HG03280 (cell line): ENCODE measurements at regions not wholly inside any gene's neighbourhood (a gene's known extent, or its start where the extent isn't known, plus 50 kb on each side); places are given as distances from the start of the nearest gene placed in this dataset.
"Not testable (repeated sequence)": the region's sequence is repeated elsewhere in the genome, so short reads cannot be mapped to it uniquely, and the experiment has no call there.

ENCODE experiments used
- ATAC-seq: cut with Tn5 transposase; IDR thresholded peaks from one replicate; pipeline ENCODE4 v1.9.1; 2021; ENCODE audit warnings: mild to moderate bottlenecking, moderate library complexity; ENCODE audit not compliant: unreplicated experiment

DNA sequence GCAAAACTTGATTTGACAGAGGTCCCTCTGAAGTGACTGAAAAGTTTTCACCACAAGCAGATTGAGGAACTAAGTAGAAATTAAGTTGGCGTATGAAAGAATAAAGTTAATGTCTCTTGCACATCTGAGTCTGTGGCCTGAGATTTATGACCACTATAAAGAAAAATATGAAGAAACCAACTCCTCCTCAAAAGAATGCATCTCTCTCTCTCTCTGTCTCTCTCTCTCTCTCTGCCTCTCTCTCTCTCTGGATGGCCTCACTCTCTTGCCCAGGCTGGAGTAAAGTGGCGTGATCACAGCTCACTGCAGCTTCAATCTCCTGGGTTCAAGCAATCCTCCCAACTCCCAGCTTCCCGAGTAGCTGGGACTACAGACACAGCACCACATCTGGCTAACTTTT lies 55.2 kb downstream of the RPL22L1 start:
- no peak for ATAC-seq

DNA sequence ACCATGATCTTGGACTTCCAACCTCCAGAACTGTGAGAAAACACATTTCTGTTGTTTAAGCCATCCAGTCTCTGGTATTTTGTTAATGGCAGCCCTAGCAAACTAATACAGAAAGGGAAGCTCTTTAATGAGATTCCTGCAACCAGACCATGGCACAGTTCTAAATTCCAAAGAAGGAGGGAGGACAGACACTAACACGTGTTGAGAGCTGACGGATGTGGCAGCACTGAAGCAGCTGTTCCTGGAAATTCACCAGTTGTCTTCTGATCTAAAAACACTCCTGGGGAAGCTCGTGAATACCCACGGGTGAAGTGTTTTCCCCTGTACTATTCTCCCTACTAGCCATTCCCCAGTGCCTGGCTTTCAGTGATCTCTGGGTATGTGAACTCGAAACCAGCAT lies 56.7 kb downstream of the RPL22L1 start:
- no peak for ATAC-seq

DNA sequence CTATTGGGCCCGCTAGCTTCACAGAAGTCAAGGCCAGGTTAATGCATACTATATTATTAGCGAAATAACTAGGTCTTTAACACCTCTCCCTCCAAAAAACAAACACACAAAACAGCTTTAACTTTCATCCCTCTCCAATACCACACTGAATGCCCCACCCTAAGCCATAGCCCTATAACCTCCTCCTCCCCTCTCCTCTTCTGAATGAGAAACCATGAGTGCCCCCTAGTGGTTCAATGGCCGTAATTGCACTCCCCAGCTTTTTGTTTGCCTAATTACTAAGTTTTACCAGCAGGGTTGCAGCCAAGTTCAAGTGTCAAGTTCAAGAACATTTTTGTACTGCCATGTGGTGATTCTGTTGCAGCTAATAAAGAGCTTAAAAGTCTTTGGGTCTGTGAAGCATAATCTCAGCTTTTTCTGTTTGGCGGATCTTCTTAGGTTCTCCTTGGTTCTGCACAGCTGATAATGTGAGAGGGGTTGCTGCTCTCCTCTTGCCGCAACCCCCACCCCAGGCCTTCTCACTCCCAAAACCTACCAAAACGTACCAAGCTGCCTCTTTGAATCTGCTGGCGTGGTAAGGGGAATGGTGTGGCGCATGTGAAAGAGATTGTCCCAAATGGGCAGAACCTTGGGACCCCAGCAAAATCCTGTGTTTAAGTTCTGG lies 57.9 kb downstream of the RPL22L1 start:
- peak; percentile 86 for ATAC-seq

DNA sequence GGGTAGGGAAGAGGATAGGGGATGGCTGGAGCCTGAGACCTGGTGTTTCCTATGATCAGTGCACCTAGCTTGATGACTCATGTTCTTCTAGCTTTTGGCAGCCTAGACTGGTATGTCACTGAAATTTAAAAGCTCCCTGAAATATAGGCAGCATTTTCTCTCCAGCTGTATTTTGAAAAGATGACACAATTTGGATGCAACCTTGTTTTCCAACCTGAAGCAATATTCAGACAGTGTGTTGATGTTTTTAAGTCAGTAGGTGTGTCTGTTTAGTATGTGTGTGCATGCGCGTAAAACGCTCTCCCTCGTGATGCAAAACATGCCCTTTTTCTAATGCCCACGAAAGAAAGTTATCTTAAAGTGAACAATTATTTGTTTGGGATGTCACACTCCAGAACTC lies 58.5 kb downstream of the RPL22L1 start:
- ATAC-seq = no peak

DNA sequence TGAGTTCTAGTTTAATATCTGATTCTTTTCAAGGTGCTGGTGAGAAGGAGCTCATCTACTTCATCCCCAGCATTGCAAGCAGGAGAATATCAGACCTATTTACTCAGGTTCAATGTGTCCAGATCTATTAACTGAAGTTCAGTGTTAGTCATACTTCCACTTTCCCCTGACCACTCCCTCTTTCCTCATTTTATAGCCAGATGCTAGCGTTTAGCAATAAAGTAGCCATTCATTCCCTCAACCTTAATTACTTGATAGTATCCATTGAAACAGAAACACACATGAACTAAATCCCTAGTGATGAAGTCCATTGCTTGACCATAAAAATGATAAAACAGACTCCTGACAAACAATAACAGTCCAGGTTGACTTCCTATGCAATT lies 60.0 kb downstream of the RPL22L1 start:
- ATAC-seq = no peak

DNA sequence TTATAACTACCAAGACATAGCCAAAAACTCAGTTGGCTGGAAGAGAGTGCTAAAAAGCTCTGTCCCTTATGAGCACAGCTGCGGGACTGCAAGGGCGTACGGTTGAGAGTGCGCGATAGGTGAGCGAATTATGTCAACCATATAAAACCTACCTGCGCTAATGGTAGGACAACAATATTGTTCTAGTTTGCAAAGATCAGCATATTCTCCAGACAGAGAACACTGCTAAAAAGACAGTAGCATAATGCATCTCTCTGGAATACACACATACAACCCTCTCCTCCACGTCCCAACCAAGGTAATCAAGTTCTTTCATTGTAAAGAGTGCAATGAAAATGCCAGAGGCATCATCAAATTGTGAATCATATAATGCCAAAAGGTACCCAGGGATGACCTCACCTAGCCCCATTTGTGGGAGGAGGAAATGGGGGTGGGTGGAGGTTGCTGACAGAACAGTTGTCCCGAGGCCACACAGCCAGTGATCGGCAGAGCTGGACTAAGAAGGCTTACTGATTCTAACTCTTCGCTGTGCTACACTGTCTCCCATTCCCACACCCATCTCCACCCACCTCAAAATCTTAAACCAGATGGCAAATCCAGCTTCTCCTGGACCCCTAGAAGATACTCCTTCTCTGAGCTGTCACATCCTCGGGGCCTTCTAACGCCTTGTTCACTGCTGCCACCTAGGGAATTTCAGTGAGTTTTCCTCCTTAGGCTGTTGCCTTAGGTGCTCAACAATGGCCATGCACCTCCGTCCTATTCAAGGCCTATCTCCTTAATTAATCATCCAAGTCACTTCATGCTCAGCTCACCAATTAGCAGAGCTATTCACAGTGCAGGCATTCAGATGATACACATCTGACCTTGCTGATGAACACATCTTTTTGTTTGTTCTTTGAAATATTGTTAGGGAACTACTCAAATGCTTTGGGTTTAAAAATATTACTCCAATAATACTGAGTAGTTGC lies 60.7 kb downstream of the RPL22L1 start:
- ATAC-seq = no peak

DNA sequence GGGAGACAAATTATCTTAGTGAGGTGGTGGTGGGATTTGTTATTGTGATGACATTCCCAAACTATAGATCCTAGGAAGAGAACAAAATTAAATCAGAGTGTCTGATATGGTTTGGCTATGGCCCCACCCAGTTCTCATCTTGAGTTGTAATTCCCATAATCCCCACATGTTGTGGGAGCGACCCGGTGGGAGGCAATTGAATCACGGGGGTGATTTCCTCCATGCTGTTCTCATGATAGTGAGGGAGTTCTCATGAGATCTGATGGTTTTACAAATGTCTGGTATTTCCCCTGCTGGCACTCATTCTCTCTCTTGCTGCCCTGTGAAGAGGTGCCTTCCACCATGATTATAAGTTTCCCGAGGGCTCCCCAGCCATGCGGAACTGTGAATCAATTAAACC lies 62.0 kb downstream of the RPL22L1 start:
- no peak for ATAC-seq

DNA sequence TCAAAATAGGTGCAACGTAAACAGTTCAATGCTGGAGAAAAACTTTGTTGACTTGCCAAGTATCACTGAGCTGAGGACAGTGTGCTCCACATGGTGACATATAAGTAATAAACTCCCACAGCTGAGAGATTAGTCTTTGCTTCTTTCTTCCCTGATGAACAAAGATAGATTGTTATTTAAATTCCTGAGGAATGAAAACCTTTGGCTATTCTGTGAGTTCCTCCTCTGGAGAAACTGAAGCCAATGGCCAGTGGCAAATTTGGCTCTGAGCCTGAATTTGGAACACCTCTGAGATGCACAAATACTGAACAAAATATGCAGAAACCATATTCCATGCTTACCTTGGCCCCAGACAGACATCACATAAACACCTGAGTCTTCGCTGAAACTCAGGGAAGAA lies 63.3 kb downstream of the RPL22L1 start:
- no peak for ATAC-seq

DNA sequence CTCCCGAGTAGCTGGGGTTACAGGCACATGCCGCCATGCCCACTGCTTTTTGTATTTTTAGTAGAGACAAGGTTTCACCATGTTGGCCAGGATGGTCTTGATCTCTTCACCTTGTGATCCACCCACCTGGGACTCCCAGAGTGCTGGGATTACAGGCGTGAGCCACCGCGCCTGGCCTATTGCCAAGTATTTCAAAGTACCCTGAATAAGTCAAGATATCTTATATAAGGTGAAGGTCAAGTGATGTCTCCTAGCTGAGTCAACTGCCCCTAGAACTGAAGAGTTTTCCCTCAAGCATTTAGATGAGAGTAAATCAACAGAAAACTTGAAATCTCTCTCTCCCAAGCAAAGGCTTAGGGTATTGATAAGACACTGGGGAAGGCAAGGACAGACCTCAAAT lies 63.9 kb downstream of the RPL22L1 start:
- no peak for ATAC-seq

DNA sequence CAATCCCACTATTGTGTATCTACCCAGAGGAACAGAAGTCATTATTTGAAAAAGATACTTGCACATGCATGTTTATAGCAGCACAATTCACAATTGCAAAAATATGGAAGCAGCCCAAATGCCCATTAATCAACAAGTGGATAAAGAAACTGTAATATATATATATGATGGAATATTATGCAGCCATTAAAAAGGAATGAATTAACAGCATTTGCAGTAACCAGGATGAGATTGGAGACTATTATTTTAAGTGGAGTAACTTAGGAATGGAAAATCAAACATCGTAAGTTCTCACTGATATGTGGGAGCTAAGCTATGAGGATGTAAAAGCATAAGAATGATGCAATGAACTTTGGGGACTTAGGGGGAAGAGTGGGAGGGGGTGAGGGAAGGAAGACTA lies 64.7 kb downstream of the RPL22L1 start:
- not testable (repeated sequence) for ATAC-seq

DNA sequence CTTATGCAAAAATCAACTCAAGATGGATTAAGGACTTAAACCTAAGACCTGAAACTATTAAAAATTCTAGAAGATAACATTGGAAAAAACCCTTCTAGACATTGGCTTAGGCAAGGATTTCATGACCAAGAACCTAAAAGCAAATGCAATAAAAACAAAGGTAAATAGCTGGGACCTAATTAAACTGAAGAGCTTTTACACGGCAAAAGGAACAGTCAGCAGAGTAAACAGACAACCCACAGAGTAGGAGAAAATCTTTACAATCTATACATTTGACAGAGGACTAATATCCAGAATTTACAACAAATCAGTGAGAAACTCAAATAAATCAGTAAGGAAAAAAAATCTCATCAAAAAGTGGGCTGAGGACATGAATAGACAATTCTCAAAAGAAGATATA lies 65.4 kb downstream of the RPL22L1 start:
- not testable (repeated sequence) for ATAC-seq

DNA sequence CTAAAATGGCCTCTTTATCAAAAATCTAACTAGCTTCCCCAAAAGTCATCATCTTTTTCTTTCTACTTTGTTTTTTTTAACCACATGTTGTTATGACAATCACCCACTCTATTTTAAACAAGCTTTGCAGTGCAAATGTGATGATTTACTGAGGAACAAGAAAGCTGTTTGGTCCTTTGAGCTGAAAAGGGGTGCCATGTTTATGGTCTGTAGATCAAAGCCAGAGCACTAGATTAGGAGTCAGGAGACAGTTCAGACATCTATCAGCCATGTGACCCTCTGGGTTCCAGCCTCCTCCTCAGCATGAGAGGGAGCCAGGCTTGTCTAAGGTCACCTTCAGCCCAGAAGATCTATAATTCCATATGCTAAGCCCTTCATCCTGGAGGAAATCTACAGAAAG lies 65.9 kb downstream of the RPL22L1 start:
- ATAC-seq = no peak

DNA sequence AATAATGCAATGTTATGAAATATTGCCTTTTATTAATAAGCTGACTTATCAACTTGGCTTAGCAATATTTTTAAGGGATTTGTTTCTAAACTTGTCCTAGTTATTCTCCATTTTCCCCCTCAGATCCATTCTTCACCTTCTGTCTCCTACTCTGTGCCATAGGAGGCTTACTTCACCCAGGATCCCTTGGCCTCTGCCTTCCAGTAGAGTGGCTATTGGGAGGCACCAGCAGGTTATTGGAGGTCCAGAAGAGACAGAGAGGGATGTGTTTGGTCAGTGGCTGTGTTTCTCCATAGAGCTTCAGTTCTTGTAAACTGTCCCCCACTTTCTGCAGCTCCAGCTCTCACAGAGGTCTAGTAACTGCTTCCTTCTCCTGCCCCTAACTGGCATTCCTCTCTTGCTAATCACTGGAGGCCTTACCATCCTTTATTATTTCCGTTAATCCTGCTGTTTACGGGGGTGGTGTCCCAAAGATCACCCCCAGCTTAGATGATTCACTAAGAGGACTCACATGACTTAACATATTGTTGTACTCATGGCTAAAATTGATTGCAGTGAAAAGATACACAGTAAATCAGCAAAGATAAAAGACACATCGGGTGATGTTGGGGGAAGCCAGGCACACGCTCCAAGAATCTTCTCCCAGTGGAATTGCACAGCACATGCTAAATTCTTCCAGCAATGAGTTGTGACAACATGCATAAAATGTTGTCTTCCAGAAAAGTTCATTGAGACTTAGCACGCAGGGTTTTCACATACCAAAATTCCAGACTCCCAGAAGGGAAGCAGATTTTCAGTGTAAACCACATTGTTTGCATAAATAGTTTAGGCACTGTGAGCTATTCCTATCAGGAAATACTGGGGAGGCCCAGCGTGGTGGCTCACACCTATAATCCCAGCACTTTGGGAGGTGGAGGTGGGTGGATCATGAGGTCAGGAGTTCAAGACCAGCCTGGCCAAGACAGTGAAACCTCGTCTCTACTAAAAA lies 67.5 kb downstream of the RPL22L1 start:
- no peak for ATAC-seq

DNA sequence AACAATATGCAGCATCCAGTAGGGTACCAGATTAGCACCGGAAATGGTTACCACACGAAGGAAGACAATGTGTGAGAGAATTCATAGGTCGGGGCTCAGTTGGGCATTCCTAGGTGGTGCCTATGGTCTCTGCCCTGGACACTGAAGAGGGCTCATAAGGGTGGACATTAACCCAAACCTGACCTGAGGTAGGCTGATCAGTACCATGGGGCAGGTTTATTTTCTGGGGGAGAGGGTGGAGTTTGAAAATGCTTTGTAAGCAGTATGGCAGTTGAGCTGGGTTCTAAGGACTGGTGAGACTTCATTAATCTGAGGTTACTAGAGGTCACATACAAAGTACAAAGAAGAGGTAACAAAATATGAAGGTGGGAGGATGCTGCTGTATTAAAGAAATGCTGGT lies 68.4 kb downstream of the RPL22L1 start:
- ATAC-seq = no peak

DNA sequence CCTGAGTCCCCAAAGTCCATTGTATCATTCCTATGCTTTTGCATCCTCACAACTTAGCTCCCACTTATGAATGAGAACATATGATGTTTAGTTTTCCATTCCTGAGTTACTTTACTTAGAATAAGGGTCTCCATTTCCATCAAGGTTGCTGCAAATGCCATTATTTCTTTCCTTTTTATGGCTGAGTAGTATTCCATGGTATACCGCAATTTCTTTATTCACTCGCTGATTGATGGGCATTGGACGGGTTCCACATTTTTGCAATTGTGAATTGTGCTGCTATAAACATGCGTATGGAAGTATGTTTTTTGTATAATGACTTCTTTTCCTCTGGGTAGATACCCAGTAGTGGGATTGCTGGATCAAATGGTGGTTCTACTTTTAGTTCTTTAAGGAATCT lies 69.7 kb downstream of the RPL22L1 start:
- ATAC-seq = not testable (repeated sequence)

DNA sequence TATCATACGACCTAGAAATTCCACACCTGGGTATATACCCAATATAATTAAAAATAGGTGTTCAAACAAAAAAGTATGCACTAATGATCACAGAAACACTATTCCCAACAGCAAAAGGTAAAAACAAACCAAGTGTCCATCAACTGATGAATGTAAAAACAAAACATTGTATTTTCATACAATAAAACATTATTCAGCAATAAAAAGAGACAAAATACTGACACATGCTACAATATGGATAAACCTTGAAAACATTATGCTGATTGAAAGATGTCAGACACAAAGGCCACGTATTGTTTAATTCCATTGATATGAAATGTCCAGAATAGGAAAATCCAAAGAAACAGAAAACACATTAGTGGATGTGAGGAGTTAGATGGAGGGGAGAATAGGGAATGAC lies 71.0 kb downstream of the RPL22L1 start:
- no peak for ATAC-seq

DNA sequence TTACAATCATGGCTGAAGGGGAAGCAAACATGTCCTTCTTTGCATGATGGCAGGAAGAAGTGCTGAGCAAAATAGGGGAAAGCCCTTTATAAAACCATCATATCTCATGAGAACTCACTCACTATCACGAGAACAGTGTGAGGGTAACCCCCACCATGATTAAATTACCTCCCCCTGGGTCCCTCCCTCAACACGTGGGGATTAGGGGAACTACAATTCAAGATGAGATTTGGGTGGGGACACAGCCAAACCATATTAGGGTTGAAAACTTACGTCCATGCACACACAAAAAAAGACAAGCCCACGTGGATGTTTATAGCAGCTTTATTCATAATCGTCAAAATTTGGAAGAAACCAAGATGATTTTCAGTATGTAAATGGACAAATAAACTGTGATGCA lies 72.3 kb downstream of the RPL22L1 start:
- ATAC-seq = no peak

DNA sequence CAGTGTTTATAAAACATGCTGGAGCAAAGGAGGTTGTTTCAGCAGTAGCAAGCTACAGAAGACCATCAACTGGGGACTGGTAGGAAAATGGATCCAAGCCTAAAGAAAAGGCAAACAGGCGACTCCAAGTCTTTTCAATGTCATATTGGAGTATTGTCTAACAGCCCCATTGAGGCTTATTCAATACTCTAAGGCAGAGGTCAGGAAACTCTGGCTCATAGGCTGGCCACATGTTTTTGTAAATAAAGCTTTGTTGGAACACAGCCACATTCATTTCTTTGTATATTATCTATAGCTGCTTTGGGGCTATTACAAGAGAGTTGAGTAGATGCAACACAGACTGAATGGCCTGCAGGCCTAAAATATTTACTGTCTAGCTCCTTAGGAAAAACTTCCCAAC lies 77.5 kb downstream of the RPL22L1 start:
- no peak for ATAC-seq

DNA sequence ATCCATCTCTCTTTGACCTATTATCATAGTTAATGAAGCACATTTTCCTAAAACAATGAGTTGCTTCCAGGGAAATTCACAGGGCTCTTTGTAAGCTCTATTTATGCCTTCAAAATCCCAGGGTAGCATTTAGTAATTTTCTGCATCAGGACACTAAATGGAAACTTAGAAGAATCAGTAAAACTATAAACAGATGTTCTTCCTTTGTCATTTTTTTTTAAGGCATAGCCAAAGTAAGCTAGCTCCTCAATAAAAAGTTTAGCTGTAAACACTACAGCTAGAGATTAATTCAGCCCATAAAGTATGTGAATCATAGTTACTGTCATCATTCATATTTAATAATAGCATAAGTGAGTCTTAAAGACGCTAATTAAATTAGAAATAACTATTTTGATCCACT lies 79.3 kb downstream of the RPL22L1 start:
- ATAC-seq = no peak

DNA sequence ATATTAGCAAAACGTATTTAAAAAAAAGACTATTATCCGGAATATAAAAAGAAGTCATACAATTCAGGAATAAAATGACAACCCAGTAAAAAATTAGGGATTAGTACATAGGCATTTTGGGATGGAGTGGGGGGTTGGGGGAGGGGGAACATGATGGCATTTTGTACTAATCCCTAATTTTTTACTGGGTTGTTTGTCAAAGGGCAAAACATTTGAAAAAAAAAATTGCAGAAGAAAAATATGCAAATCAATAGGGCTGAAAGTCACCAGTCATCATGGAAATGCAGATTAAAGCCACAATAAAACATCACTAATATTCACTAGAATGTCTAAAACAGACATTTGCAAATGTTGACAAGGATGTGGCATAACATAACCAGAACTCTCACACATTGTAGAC lies 82.5 kb downstream of the RPL22L1 start:
- ATAC-seq = no peak

DNA sequence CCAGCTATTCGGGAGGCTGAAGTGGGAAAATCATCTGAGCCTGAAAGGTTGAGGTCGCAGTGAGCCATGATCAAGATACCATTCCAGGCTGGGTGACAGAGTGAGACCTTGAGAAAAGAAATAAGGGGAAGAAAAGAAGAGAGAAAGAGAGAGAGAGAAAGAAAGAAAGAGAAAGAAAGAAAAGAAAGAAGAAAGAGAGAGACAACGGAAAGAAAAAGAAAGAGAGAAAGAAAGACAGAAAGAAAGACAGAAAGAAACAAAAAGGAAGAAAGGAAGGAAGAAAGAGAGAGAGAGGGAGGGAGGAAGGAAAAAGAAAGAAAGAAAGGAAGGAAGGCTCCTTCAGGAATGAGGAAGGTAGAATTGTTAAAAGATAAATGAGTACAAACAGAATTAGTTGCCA lies 84.5 kb downstream of the RPL22L1 start:
- ATAC-seq = no peak
